NB4 (cell line): ENCODE measurements at regions not wholly inside any gene's neighbourhood (a gene's known extent, or its start where the extent isn't known, plus 50 kb on each side); places are given as distances from the start of the nearest gene placed in this dataset.

Source experiments
- POLR2A ChIP-seq: IDR thresholded peaks from 2 replicates; pipeline ENCODE4 v1.6.1; 2011; ENCODE audit warnings: mild to moderate bottlenecking; ENCODE audit not compliant: insufficient read length; ENCODE audit errors: extremely low read depth
- TF ChIP-seq, protein P1 (sequence below): IDR thresholded peaks from one replicate; pipeline ENCODE4 v1.5.1; 2012; ENCODE audit warnings: low read depth, low read length

DNA sequence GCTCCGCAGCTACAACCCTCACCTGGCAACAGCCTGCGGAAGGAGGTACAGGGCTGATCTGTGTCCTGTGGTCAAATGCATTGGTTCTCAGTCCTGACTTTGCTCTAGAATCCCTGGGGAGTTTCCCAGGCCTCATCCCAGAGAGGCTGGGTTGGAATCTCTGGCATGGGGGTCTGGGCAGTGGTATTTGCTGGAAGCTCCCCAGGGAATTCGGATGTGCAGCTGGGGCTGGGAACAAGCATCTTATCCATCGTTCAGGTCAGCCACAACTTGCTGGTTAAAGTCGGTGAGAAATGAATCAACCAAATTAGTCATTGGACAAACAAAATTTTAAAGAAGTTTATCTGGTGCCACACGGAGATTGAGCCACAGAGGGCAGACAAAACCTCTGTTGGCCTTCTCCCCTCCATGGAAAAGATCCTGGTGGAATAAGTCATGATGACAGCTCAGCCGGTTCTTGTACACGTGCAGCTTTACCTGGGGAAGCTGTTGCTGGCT, 231.2 kb downstream of the FOXL1 start:
- TF ChIP-seq, protein P1, sequence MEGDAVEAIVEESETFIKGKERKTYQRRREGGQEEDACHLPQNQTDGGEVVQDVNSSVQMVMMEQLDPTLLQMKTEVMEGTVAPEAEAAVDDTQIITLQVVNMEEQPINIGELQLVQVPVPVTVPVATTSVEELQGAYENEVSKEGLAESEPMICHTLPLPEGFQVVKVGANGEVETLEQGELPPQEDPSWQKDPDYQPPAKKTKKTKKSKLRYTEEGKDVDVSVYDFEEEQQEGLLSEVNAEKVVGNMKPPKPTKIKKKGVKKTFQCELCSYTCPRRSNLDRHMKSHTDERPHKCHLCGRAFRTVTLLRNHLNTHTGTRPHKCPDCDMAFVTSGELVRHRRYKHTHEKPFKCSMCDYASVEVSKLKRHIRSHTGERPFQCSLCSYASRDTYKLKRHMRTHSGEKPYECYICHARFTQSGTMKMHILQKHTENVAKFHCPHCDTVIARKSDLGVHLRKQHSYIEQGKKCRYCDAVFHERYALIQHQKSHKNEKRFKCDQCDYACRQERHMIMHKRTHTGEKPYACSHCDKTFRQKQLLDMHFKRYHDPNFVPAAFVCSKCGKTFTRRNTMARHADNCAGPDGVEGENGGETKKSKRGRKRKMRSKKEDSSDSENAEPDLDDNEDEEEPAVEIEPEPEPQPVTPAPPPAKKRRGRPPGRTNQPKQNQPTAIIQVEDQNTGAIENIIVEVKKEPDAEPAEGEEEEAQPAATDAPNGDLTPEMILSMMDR: no peak
- TF ChIP-seq POLR2A: no peak
